CD14-positive monocyte (primary cell): ENCODE measurements at regions not wholly inside any gene's neighbourhood (a gene's known extent, or its start where the extent isn't known, plus 50 kb on each side); places are given as distances from the start of the nearest gene placed in this dataset.

ENCODE experiments used
- DNase-seq, 3 donors: peaks; one replicate each; pipeline ENCODE4 v3.0.0-alpha.2; 2011 to 2022
- H2AFZ ChIP-seq: 2 replicates; pipeline ENCODE4 v1.6.0; 2012; ENCODE audit warnings: mild to moderate bottlenecking, low read depth, low read length, inconsistent platforms; ENCODE audit not compliant: insufficient read depth, poor library complexity, severe bottlenecking
- H3K27ac ChIP-seq, 2 donors: 1 replicate in 1 of 2; 2 replicates in 1 of 2; pipeline ENCODE4 v1.5.1; 2012 to 2013; ENCODE audit warnings: low read length in 2 of 2, control low read depth in 1 of 2, inconsistent platforms in 1 of 2, low read depth in 1 of 2, mild to moderate bottlenecking in 1 of 2
- H3K27me3 ChIP-seq, 2 donors: one replicate each; pipeline versions ENCODE4 v1.6.0 to v1.6.1; 2011 to 2013; ENCODE audit warnings: low read length in 2 of 2; ENCODE audit not compliant: control insufficient read depth in 2 of 2, insufficient read depth in 2 of 2
- H3K36me3 ChIP-seq, 2 donors: replicated peaks in 1 of 2; 1 replicate in 1 of 2; 2 replicates in 1 of 2; pipeline versions ENCODE4 v1.5.1 to v1.6.1; 2012 to 2013; ENCODE audit warnings: low read length in 2 of 2, control low read depth in 1 of 2, inconsistent platforms in 1 of 2, mild to moderate bottlenecking in 1 of 2; ENCODE audit not compliant: insufficient read depth in 2 of 2, control insufficient read depth in 1 of 2
- H3K4me1 ChIP-seq, 2 donors: 1 replicate in 1 of 2; 2 replicates in 1 of 2; pipeline versions ENCODE4 v1.5.1 to v1.6.1; 2012 to 2013; ENCODE audit warnings: low read length in 2 of 2, control low read depth in 1 of 2, inconsistent platforms in 1 of 2, mild to moderate bottlenecking in 1 of 2, moderate library complexity in 1 of 2; ENCODE audit not compliant: insufficient read depth in 2 of 2, control insufficient read depth in 1 of 2
- H3K4me2 ChIP-seq: replicated peaks from 2 replicates; pipeline ENCODE3; 2012; ENCODE audit warnings: low read length, moderate library complexity, mild to moderate bottlenecking; ENCODE audit not compliant: poor library complexity, severe bottlenecking; ENCODE audit errors: extremely low read depth
- H3K4me3 ChIP-seq, 3 experiments: fragments of 200-600 bp in 1 of 3; sonication (generic) in 1 of 3; replicated peaks in 1 of 3; 1 replicate in 2 of 3; 2 replicates in 1 of 3; pipeline ENCODE4 v1.5.1; 2011 to 2013; ENCODE audit warnings: low read length in 3 of 3, mild to moderate bottlenecking in 3 of 3, control low read depth in 2 of 3, low read depth in 2 of 3, inconsistent platforms in 1 of 3, moderate library complexity in 1 of 3
- H3K79me2 ChIP-seq: 2 replicates; pipeline ENCODE4 v1.6.0; 2012; ENCODE audit warnings: mild to moderate bottlenecking, control low read depth, inconsistent platforms, low read length, moderate library complexity; ENCODE audit not compliant: insufficient read depth
- H3K9ac ChIP-seq: 2 replicates; pipeline ENCODE4 v1.6.0; 2017; ENCODE audit warnings: low read length, mild to moderate bottlenecking; ENCODE audit not compliant: insufficient read depth, poor library complexity, severe bottlenecking
- H3K9me3 ChIP-seq, 2 donors: replicated peaks in 1 of 2; 1 replicate in 1 of 2; 2 replicates in 1 of 2; pipeline versions ENCODE4 v1.5.1 to v1.6.1; 2012 to 2013; ENCODE audit warnings: low read length in 2 of 2, control low read depth in 1 of 2; ENCODE audit not compliant: control insufficient read depth in 1 of 2, insufficient read depth in 1 of 2
- H4K20me1 ChIP-seq: 2 replicates; pipeline ENCODE4 v1.6.0; 2012; ENCODE audit warnings: mild to moderate bottlenecking, low read length, control low read depth, moderate library complexity; ENCODE audit not compliant: insufficient read depth
- H3K27ac Mint-ChIP-seq, 7 donors: one replicate each; pipeline ENCODE4 v1.8.0; 2020; ENCODE audit warnings: mild to moderate bottlenecking in 7 of 7, mixed read lengths in 7 of 7, moderate library complexity in 6 of 7, inconsistent platforms in 2 of 7
- H3K27me3 Mint-ChIP-seq, 3 donors: one replicate each; pipeline ENCODE4 v1.8.0; 2021 to 2022; ENCODE audit warnings: low read depth in 3 of 3, mild to moderate bottlenecking in 3 of 3, mixed read lengths in 3 of 3, moderate library complexity in 3 of 3, inconsistent platforms in 1 of 3
- H3K36me3 Mint-ChIP-seq, 2 donors: one replicate each; pipeline ENCODE4 v1.8.0; 2020; ENCODE audit warnings: mixed read lengths in 2 of 2, inconsistent platforms in 1 of 2, mild to moderate bottlenecking in 1 of 2
- H3K4me1 Mint-ChIP-seq: one replicate; pipeline ENCODE4 v1.8.0; 2020; ENCODE audit warnings: mild to moderate bottlenecking, mixed read lengths
- H3K4me3 Mint-ChIP-seq, 2 donors: one replicate each; pipeline ENCODE4 v1.8.0; 2020; ENCODE audit warnings: mild to moderate bottlenecking in 2 of 2, mixed read lengths in 2 of 2, moderate library complexity in 1 of 2
- H3K9me3 Mint-ChIP-seq, 7 donors: one replicate each; pipeline ENCODE4 v1.8.0; 2020 to 2022; ENCODE audit warnings: mixed read lengths in 7 of 7, mild to moderate bottlenecking in 6 of 7, moderate library complexity in 6 of 7, inconsistent platforms in 2 of 7
- WGBS: methylation state at CpG from one replicate; pipeline ENCODE4 v1.1.5; 2013; ENCODE audit warnings: missing lambda C conversion rate; ENCODE audit not compliant: insufficient coverage; 5-methylcytosine and 5-hydroxymethylcytosine counted together
- intact Hi-C, 2 donors: fragments of 100-400 bp; cut with micrococcal nuclease; formaldehyde crosslinking; loops; one replicate each; pipeline versions ENCODE4 v1.15.0 to v1.15.1; 2023
- TF ChIP-seq, protein P1 (sequence below): fragments of 200-600 bp; IDR thresholded peaks from one replicate; pipeline ENCODE4 v1.8.0; 2022; ENCODE audit warnings: antibody characterized with exemption, mild to moderate bottlenecking

DNA sequence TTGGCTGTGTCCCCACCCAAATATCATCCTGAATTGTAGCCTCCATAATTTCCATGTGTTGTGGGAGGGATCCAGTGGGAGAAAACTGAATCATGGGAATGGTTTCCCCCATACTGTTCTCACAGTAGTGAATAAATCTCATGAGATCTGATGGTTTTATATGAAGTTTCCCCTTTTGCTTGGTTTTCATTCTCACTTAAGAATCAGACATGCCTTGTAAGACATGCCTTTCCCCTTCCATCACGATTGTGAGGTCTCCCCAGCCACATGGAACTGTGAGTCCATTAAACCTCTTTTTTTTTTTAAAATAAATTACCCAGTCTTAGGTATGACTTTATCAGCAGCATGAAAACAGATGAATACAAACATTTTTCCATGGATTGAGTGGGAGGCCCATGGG is 652.9 kb downstream of the ETNK1 start:
- Histone ChIP-seq H4K20me1 (no peaks in the 10 kb centered on the region), H3K9me3 (no peaks in the 10 kb centered on the region), H3K36me3 (no peaks in the 10 kb centered on the region), H2AFZ (no peak overlapping the region), H3K9ac (no peak overlapping the region), H3K27ac (no peak overlapping the region), H3K4me3 (no peak overlapping the region), H3K4me2 (no peak overlapping the region), H3K4me1 (no peaks in the 10 kb centered on the region), H3K79me2 (no peaks in the 10 kb centered on the region), H3K27me3 (no peaks in the 10 kb centered on the region)
- Mint-ChIP-seq H3K27me3 (no peaks in the 10 kb centered on the region), H3K27ac (no peak overlapping the region), H3K4me1 (no peaks in the 10 kb centered on the region), H3K36me3 (no peaks in the 10 kb centered on the region), H3K4me3 (no peak overlapping the region), H3K9me3 (peaks cover 0 to 9% (median 2%) of the 10 kb centered on the region in 7 donors)
- no CpG with 5 or more reads among the region's 1 CpG for WGBS
- DNase-seq: no peak
- TF ChIP-seq, protein P1, sequence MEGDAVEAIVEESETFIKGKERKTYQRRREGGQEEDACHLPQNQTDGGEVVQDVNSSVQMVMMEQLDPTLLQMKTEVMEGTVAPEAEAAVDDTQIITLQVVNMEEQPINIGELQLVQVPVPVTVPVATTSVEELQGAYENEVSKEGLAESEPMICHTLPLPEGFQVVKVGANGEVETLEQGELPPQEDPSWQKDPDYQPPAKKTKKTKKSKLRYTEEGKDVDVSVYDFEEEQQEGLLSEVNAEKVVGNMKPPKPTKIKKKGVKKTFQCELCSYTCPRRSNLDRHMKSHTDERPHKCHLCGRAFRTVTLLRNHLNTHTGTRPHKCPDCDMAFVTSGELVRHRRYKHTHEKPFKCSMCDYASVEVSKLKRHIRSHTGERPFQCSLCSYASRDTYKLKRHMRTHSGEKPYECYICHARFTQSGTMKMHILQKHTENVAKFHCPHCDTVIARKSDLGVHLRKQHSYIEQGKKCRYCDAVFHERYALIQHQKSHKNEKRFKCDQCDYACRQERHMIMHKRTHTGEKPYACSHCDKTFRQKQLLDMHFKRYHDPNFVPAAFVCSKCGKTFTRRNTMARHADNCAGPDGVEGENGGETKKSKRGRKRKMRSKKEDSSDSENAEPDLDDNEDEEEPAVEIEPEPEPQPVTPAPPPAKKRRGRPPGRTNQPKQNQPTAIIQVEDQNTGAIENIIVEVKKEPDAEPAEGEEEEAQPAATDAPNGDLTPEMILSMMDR: no peak
- intact Hi-C loops: no loop called here

DNA sequence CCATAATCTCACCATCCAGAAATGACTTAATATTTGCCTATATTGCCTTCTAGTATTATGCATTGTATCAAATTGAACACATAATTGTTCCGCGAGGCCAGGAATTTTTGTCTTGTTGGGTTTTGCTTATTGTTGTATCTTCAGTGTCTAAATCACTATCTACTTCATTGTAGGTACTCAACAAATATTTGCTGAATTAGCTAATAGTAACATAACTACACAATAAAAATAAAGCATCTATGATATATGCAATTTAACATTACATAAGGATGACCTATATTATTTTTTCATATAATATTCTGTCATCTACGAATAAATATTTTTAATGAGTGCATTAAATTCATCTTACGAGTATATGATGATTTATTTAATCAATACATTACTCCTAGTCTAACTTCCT is 656.3 kb downstream of the ETNK1 start:
- intact Hi-C loops: no loop called here

More for the DNA sequence above, 656.3 kb downstream of the ETNK1 start:
- Mint-ChIP-seq H3K27ac (no peak overlapping the region), H3K27me3 (no peaks in the 10 kb centered on the region), H3K9me3 (peaks cover 3 to 11% (median 8%) of the 10 kb centered on the region in 7 donors), H3K4me3 (no peak overlapping the region), H3K36me3 (no peaks in the 10 kb centered on the region), H3K4me1 (no peaks in the 10 kb centered on the region)
- Histone ChIP-seq H3K4me3 (no peak overlapping the region), H3K9ac (no peak overlapping the region), H3K79me2 (no peaks in the 10 kb centered on the region), H3K27me3 (no peaks in the 10 kb centered on the region), H3K4me1 (no peaks in the 10 kb centered on the region), H2AFZ (no peak overlapping the region), H3K36me3 (no peaks in the 10 kb centered on the region), H3K4me2 (no peak overlapping the region), H3K27ac (no peak overlapping the region), H3K9me3 (peaks cover 0 to 8% of the 10 kb centered on the region in 2 donors), H4K20me1 (no peaks in the 10 kb centered on the region)
- no CpG with 5 or more reads among the region's 4 CpGs for WGBS
- no peak for DNase-seq
- TF ChIP-seq, protein P1: no peak
